HG03469 (cell line): ENCODE measurements at regions not wholly inside any gene's neighbourhood (a gene's known extent, or its start where the extent isn't known, plus 50 kb on each side); places are given as distances from the start of the nearest gene placed in this dataset.

ENCODE experiments used
- ATAC-seq: cut with Tn5 transposase; IDR thresholded peaks from one replicate; pipeline ENCODE4 v1.9.1; 2021; ENCODE audit warnings: mild to moderate bottlenecking, moderate library complexity, moderate number of reproducible peaks; ENCODE audit not compliant: unreplicated experiment

GRCh38 chr22:48531108-48531507 lies 1296.6 kb downstream of the BRD1 start:
- no peak for ATAC-seq

- ATAC-seq, result no peak
These were observed 1297.0 kb downstream of the BRD1 start for GRCh38 chr22:48530666-48531065.

GRCh38 chr22:48528221-48528915 lies 1299.3 kb downstream of the BRD1 start:
- ATAC-seq, result no peak

GRCh38 chr22:48523761-48524160 lies 1303.9 kb downstream of the BRD1 start:
- ATAC-seq, result no peak

- ATAC-seq, result no peak
These were observed 1304.6 kb downstream of the BRD1 start for GRCh38 chr22:48523091-48523490.

GRCh38 chr22:48522271-48522670 lies 1305.4 kb downstream of the BRD1 start:
- ATAC-seq, result no peak

GRCh38 chr22:48520884-48521588 lies 1306.6 kb downstream of the BRD1 start:
- no peak for ATAC-seq

- ATAC-seq, result no peak
These were observed 1307.5 kb downstream of the BRD1 start for GRCh38 chr22:48520207-48520606.

GRCh38 chr22:48517039-48518030 lies 1310.3 kb downstream of the BRD1 start:
- ATAC-seq, result no peak

GRCh38 chr22:48516571-48516970 lies 1311.1 kb downstream of the BRD1 start:
- ATAC-seq, result no peak

- no peak for ATAC-seq
These were observed 1312.0 kb downstream of the BRD1 start for GRCh38 chr22:48515571-48516200.

- no peak for ATAC-seq
These were observed 1313.7 kb downstream of the BRD1 start for GRCh38 chr22:48513929-48514328.

GRCh38 chr22:48513446-48513845 lies 1314.2 kb downstream of the BRD1 start:
- no peak for ATAC-seq

GRCh38 chr22:48511781-48512327 lies 1315.8 kb downstream of the BRD1 start:
- ATAC-seq, result no peak

GRCh38 chr22:48511211-48511610 lies 1316.5 kb downstream of the BRD1 start:
- ATAC-seq, result no peak

- no peak for ATAC-seq
These were observed 1317.1 kb downstream of the BRD1 start for GRCh38 chr22:48510599-48510998.

GRCh38 chr22:48507595-48508350 lies 1319.9 kb downstream of the BRD1 start:
- ATAC-seq, result no peak

GRCh38 chr22:48507171-48507570 lies 1320.5 kb downstream of the BRD1 start:
- no peak for ATAC-seq

GRCh38 chr22:48506506-48507145 lies 1321.0 kb downstream of the BRD1 start:
- no peak for ATAC-seq
